ENCODE measurements at regions not wholly inside any gene's neighbourhood (a gene's known extent, or its start where the extent isn't known, plus 50 kb on each side); places are given as distances from the start of the nearest gene placed in this dataset.
A peak's percentile ranks its signal among the peaks of the same experiment; 100 is the strongest.
"Not testable (repeated sequence)": the region's sequence is repeated elsewhere in the genome, so short reads cannot be mapped to it uniquely, and the experiment has no call there.

DNA sequence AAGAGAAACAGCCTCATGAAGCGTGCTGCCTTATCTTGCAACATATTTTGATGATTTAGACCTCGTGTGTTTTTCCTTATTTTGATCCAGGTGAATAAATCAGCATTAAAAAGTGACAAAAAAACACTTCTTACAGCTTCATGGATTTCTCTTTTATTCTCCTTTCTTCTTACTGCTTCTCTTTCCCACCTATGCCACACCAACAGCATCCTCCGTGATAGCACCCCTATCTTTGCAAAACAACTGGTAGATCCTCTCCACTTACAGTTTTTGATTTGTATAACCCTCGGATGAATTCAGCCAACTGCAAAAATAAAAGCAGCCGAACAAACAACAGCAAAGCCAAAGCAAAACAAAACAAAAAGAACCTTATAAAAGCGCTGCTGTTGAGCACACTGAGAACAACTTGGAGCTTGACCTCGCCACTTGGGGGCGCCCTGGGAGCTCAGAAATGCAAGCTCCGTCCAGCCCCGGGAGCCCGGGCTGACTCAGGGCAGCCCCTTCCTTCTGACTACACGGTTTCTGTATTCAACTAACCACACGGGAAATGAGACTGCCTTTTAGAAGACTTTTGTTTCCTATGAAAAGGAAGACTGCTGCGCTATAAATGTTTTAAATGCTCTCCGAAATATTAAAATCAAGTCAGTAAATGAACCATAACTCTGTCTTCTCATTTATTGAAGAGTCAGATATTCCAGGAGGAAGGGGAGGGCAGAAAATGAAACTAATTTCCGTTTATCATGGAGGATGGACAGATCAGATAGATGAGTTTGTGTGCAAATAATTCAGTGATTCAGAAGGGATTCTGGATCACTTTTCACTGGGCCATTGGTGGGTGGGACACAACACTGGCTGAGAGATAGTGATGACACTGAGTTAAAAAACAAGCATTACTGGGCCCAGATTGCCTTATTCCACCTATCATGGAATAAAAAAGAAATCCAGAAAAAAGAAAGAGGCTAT, 186.8 kb downstream of the ATP6V0E2 start:
- not testable (repeated sequence) for H2BK12ac ChIP-seq (ENCODE audit: insufficient read length, low read depth, low read length); H3K18ac ChIP-seq (ENCODE audit: insufficient read length, low read depth, low read length); H3T11ph ChIP-seq (ENCODE audit: low read length); DNase-seq; H3K27ac Mint-ChIP-seq; H3K4me3 Mint-ChIP-seq; H3K4ac ChIP-seq (ENCODE audit: low read depth, low read length); H3K4me2 ChIP-seq (ENCODE audit: insufficient read depth, insufficient read length, low read length); H2BK120ac ChIP-seq (ENCODE audit: low read depth, low read length, poor library complexity, severe bottlenecking); H3K4me1 Mint-ChIP-seq; H4K20me1 ChIP-seq (ENCODE audit: control insufficient read depth, insufficient read depth, insufficient read length); H3K79me2 ChIP-seq (ENCODE audit: insufficient read depth, low read length); H3K4me1 ChIP-seq (ENCODE audit: insufficient read depth, low read length); H3K56ac ChIP-seq (ENCODE audit: insufficient read length, low read depth, low read length); H4K91ac ChIP-seq (ENCODE audit: insufficient read length, low read depth, low read length); H2BK20ac ChIP-seq (ENCODE audit: low read depth, low read length, poor library complexity, severe bottlenecking); H3K79me1 ChIP-seq (ENCODE audit: insufficient read depth, low read depth, low read length, poor library complexity, severe bottlenecking); H3K23ac ChIP-seq (ENCODE audit: insufficient read length, low read depth, low read length); H3K23me2 ChIP-seq (ENCODE audit: insufficient read length, low read depth, low read length, poor library complexity, severe bottlenecking); H3K9ac ChIP-seq (ENCODE audit: extremely low read depth, insufficient read length, low read length); H3K9me3 Mint-ChIP-seq; H4K8ac ChIP-seq (replicated peaks; ENCODE audit: insufficient read length, low read depth, low read length); H3K27me3 ChIP-seq (ENCODE audit: insufficient read depth, low read length); H3K36me3 Mint-ChIP-seq (ENCODE audit: insufficient read depth in 1 of 3, low read depth in 3 of 3); H2BK15ac ChIP-seq (ENCODE audit: low read depth, low read length); H3K14ac ChIP-seq (ENCODE audit: insufficient read depth, low read length); H2AFZ ChIP-seq (ENCODE audit: low read length); H3K9me3 ChIP-seq (ENCODE audit: control insufficient read depth, low read depth, low read length); H3K27ac ChIP-seq (ENCODE audit: insufficient read length, low read depth, low read length); H2BK5ac ChIP-seq (ENCODE audit: insufficient read length, low read length); H2AK5ac ChIP-seq (ENCODE audit: insufficient read length, low read length); H4K5ac ChIP-seq (ENCODE audit: insufficient read length, low read depth, low read length)
- H3K27me3 Mint-ChIP-seq (ENCODE audit: low read depth), result peaks cover 38% of the 10 kb centered on the region
- no CpG with 5 or more reads among the region's 16 CpGs for WGBS (ENCODE audit: extremely low coverage, insufficient read length, low lambda C conversion rate)
- TF ChIP-seq, protein P1, sequence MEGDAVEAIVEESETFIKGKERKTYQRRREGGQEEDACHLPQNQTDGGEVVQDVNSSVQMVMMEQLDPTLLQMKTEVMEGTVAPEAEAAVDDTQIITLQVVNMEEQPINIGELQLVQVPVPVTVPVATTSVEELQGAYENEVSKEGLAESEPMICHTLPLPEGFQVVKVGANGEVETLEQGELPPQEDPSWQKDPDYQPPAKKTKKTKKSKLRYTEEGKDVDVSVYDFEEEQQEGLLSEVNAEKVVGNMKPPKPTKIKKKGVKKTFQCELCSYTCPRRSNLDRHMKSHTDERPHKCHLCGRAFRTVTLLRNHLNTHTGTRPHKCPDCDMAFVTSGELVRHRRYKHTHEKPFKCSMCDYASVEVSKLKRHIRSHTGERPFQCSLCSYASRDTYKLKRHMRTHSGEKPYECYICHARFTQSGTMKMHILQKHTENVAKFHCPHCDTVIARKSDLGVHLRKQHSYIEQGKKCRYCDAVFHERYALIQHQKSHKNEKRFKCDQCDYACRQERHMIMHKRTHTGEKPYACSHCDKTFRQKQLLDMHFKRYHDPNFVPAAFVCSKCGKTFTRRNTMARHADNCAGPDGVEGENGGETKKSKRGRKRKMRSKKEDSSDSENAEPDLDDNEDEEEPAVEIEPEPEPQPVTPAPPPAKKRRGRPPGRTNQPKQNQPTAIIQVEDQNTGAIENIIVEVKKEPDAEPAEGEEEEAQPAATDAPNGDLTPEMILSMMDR (conservative IDR thresholded peaks at IDR 0.05), result peak; percentile 67

DNA sequence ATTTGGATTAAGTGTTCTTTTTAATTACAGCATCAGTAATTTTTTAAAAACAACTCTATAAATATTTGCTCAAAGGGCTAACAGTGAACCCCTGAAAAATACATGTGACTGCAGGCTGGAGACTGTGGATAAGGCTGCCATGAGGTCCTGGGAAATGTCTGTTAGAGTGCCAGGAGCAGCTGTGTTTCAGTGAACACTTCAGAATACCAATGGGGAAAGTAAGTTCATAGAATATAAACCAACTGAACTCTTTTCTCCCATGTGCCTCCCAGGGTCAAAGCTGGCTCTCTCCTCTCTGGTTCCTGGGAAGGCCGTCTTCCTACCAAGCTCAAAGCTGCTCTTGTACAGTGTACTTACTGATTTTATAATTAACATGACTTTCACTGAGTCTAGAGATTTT, 189.4 kb downstream of the ATP6V0E2 start:
- not testable (repeated sequence) for H3K23me2 ChIP-seq (ENCODE audit: insufficient read length, low read depth, low read length, poor library complexity, severe bottlenecking); H3K4me2 ChIP-seq (ENCODE audit: insufficient read depth, insufficient read length, low read length); H3K23ac ChIP-seq (ENCODE audit: insufficient read length, low read depth, low read length); H2AK5ac ChIP-seq (ENCODE audit: insufficient read length, low read length); H2BK12ac ChIP-seq (ENCODE audit: insufficient read length, low read depth, low read length); H4K91ac ChIP-seq (ENCODE audit: insufficient read length, low read depth, low read length); H3K36me3 Mint-ChIP-seq (ENCODE audit: insufficient read depth in 1 of 3, low read depth in 3 of 3); DNase-seq; H2BK5ac ChIP-seq (ENCODE audit: insufficient read length, low read length); H2BK15ac ChIP-seq (ENCODE audit: low read depth, low read length); H3K4ac ChIP-seq (ENCODE audit: low read depth, low read length); H3K9me3 Mint-ChIP-seq; H3K79me2 ChIP-seq (ENCODE audit: insufficient read depth, low read length); H3K79me1 ChIP-seq (ENCODE audit: insufficient read depth, low read depth, low read length, poor library complexity, severe bottlenecking); H3K27ac Mint-ChIP-seq; H3T11ph ChIP-seq (ENCODE audit: low read length); H3K9me3 ChIP-seq (ENCODE audit: control insufficient read depth, low read depth, low read length); H4K5ac ChIP-seq (ENCODE audit: insufficient read length, low read depth, low read length); H2AFZ ChIP-seq (ENCODE audit: low read length); H3K9ac ChIP-seq (ENCODE audit: extremely low read depth, insufficient read length, low read length); H4K8ac ChIP-seq (replicated peaks; ENCODE audit: insufficient read length, low read depth, low read length); H3K27ac ChIP-seq (ENCODE audit: insufficient read length, low read depth, low read length); H3K4me1 ChIP-seq (ENCODE audit: insufficient read depth, low read length); H3K4me1 Mint-ChIP-seq; H3K14ac ChIP-seq (ENCODE audit: insufficient read depth, low read length); H2BK120ac ChIP-seq (ENCODE audit: low read depth, low read length, poor library complexity, severe bottlenecking); H3K4me3 Mint-ChIP-seq; H3K27me3 ChIP-seq (ENCODE audit: insufficient read depth, low read length); H4K20me1 ChIP-seq (ENCODE audit: control insufficient read depth, insufficient read depth, insufficient read length); H2BK20ac ChIP-seq (ENCODE audit: low read depth, low read length, poor library complexity, severe bottlenecking); H3K56ac ChIP-seq (ENCODE audit: insufficient read length, low read depth, low read length); H3K18ac ChIP-seq (ENCODE audit: insufficient read length, low read depth, low read length)
- peaks cover 19% of the 10 kb centered on the region for H3K27me3 Mint-ChIP-seq (ENCODE audit: low read depth)
- no CpG with 5 or more reads among the region's 1 CpG for WGBS (ENCODE audit: extremely low coverage, insufficient read length, low lambda C conversion rate)
